ENCODE measurements at regions not wholly inside any gene's neighbourhood (a gene's known extent, or its start where the extent isn't known, plus 50 kb on each side); places are given as distances from the start of the nearest gene placed in this dataset.

DNA sequence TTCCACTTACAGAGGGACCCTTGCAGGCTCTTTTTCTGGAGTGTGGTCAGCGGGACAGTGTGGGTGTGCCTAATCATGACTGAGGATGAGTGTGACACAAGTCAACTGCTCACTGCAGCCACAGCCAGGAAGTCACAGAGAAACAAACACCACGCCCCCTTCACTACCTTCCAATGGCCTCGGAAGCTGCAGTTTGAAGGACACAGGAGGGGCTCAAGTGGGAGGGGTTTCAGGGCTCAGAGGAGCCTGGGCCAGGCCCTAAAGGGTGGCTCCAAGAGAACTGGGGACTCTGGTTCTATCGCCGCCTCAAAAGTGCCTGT lies 116.2 kb upstream of the SDK2 start:
- TF ChIP-seq, protein P1, sequence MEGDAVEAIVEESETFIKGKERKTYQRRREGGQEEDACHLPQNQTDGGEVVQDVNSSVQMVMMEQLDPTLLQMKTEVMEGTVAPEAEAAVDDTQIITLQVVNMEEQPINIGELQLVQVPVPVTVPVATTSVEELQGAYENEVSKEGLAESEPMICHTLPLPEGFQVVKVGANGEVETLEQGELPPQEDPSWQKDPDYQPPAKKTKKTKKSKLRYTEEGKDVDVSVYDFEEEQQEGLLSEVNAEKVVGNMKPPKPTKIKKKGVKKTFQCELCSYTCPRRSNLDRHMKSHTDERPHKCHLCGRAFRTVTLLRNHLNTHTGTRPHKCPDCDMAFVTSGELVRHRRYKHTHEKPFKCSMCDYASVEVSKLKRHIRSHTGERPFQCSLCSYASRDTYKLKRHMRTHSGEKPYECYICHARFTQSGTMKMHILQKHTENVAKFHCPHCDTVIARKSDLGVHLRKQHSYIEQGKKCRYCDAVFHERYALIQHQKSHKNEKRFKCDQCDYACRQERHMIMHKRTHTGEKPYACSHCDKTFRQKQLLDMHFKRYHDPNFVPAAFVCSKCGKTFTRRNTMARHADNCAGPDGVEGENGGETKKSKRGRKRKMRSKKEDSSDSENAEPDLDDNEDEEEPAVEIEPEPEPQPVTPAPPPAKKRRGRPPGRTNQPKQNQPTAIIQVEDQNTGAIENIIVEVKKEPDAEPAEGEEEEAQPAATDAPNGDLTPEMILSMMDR (IDR thresholded peaks at IDR 0.05) = no peak
- no peak for TF ChIP-seq POLR2A (IDR thresholded peaks at IDR 0.05)
- DNase-seq = no peak
- no peak overlapping the region for H3K27ac ChIP-seq
- H3K4me1 ChIP-seq = peaks cover 0 to 4% (median 0%) of the 10 kb centered on the region in 3 donors
- no peaks in the 10 kb centered on the region for H3K36me3 ChIP-seq
- H3K4me3 ChIP-seq = no peak overlapping the region
- no peaks in the 10 kb centered on the region for H3K9me3 ChIP-seq
- WGBS, 2 donors = 68 to 83% methylated on average over 1 to 3 of the region's 5 CpGs
- intact Hi-C loops (cut with DNase I) = no loop called here
- peaks cover 0 to 65% (median 0%) of the 10 kb centered on the region in 4 donors for H3K27me3 ChIP-seq

GRCh38 chr17:73765824-73766563 lies 121.7 kb upstream of the SDK2 start:
- peaks cover 6 to 13% (median 8%) of the 10 kb centered on the region in 3 donors for H3K4me1 ChIP-seq
- H3K36me3 ChIP-seq = no peaks in the 10 kb centered on the region
- no peak for DNase-seq
- H3K9me3 ChIP-seq = no peaks in the 10 kb centered on the region
- WGBS, 2 donors = 72 to 76% methylated on average over 13 to 17 of the region's 17 CpGs
- H3K27ac ChIP-seq = no peak overlapping the region
- peaks cover 0 to 30% (median 0%) of the 10 kb centered on the region in 4 donors for H3K27me3 ChIP-seq
- no peak overlapping the region for H3K4me3 ChIP-seq
- intact Hi-C loops (cut with DNase I) = no loop called here
- no peak for TF ChIP-seq POLR2A (IDR thresholded peaks at IDR 0.05)
- TF ChIP-seq, protein P1 (IDR thresholded peaks at IDR 0.05) = no peak

DNA sequence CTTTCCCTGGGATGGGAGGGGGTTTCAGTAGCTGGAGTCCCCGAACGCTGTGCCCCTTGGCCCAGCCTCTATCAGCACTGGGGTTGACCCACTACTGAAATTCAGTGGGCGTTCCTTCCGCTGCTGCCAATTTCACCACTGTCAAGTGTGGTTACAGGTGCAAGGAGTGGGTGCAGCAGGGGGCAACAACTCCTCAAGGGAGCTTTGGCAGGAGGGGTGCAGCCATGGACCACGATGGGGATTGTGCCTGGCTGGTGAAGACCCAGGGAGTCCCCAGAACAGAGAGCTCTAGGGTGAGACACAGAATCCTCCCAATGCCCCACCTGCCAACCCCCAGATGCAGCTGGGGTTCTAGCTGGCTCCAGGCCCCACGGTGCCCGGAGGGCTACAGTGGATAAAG lies 123.5 kb upstream of the SDK2 start:
- TF ChIP-seq POLR2A (IDR thresholded peaks at IDR 0.05) = no peak
- TF ChIP-seq, protein P1 (IDR thresholded peaks at IDR 0.05) = no peak
- H3K27me3 ChIP-seq = peaks cover 0 to 41% (median 0%) of the 10 kb centered on the region in 4 donors
- no peak overlapping the region for H3K4me3 ChIP-seq
- intact Hi-C loops (cut with DNase I) = no loop called here
- H3K4me1 ChIP-seq = peaks cover 6 to 16% (median 9%) of the 10 kb centered on the region in 3 donors
- no peak for DNase-seq
- no peaks in the 10 kb centered on the region for H3K9me3 ChIP-seq
- 51 to 83% methylated on average over 2 to 4 of the region's 7 CpGs for WGBS, 2 donors
- H3K27ac ChIP-seq = no peak overlapping the region
- no peaks in the 10 kb centered on the region for H3K36me3 ChIP-seq

GRCh38 chr17:73768691-73769090 lies 124.4 kb upstream of the SDK2 start:
- H3K27ac ChIP-seq = no peak overlapping the region
- H3K27me3 ChIP-seq = peaks cover 0 to 49% (median 0%) of the 10 kb centered on the region in 4 donors
- WGBS, 2 donors = 77 to 93% methylated on average over 2 of the region's 2 CpGs
- intact Hi-C loops (cut with DNase I) = no loop called here
- DNase-seq = no peak
- no peaks in the 10 kb centered on the region for H3K36me3 ChIP-seq
- H3K4me1 ChIP-seq = peaks cover 6 to 16% (median 9%) of the 10 kb centered on the region in 3 donors
- H3K9me3 ChIP-seq = no peaks in the 10 kb centered on the region
- TF ChIP-seq, protein P1 (IDR thresholded peaks at IDR 0.05) = no peak
- TF ChIP-seq POLR2A (IDR thresholded peaks at IDR 0.05) = no peak
- no peak overlapping the region for H3K4me3 ChIP-seq

- H3K9me3 ChIP-seq = no peaks in the 10 kb centered on the region
- H3K4me1 ChIP-seq = peaks cover 6 to 16% (median 9%) of the 10 kb centered on the region in 3 donors
- 82 to 83% methylated on average over 1 to 3 of the region's 3 CpGs for WGBS, 2 donors
- no peak overlapping the region for H3K27ac ChIP-seq
- no peak for DNase-seq
- no peak overlapping the region for H3K4me3 ChIP-seq
- no peaks in the 10 kb centered on the region for H3K36me3 ChIP-seq
- intact Hi-C loops (cut with DNase I) = no loop called here
- H3K27me3 ChIP-seq = peaks cover 0 to 51% (median 0%) of the 10 kb centered on the region in 4 donors
- no peak for TF ChIP-seq POLR2A (IDR thresholded peaks at IDR 0.05)
- TF ChIP-seq, protein P1 (IDR thresholded peaks at IDR 0.05) = no peak
These were observed 125.2 kb upstream of the SDK2 start for GRCh38 chr17:73769479-73769878.

Measured in esophagus squamous epithelium (tissue), 5 donors.